ENCODE measurements at regions not wholly inside any gene's neighbourhood (a gene's known extent, or its start where the extent isn't known, plus 50 kb on each side); places are given as distances from the start of the nearest gene placed in this dataset.

DNA sequence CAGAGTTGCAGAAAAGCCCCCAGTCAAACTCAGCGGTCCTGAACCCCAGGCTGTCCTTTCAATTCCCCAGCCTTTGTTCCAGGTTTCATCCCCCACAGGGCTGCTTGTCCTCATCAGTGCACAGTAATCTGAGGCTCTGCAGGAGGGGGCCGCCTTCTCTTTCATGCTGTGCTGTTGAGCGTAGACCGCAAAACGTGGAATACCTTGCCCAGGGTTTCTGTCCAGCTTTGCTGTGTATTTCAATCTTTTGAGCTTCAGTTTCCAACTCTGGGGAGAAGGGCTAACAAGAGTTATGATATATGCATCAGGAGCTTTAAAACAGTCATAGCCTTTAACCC lies 64.8 kb downstream of the FAM43A start:
- Histone ChIP-seq H3K27ac (no peak overlapping the region), H3K9me3 (no peaks in the 10 kb centered on the region), H3K4me3 (no peak overlapping the region), H3K27me3 (no peaks in the 10 kb centered on the region), H3K4me1 (peaks cover 0 to 7% of the 10 kb centered on the region in 2 donors), H3K36me3 (no peaks in the 10 kb centered on the region)
- TF ChIP-seq CTCF (IDR thresholded peaks at IDR 0.05 in 4 of 5, conservative IDR thresholded peaks at IDR 0.05 in 1 of 5): no peak
- TF ChIP-seq POLR2A (IDR thresholded peaks at IDR 0.05): no peak
- in situ Hi-C loops (cut with MboI; ENCODE audit: low sequenced_read_pairs in 4 of 4) (no loop called here), intact Hi-C loops (cut with DNase I; ENCODE audit: low total_unique reads) (no loop called here)
- DNase-seq: no peak
- no peak for ATAC-seq

- peaks cover 9 to 12% of the 10 kb centered on the region in 2 donors for H3K4me1 ChIP-seq
- peak overlapping the region in 1 of 4 donors; percentile 46 for H3K27ac ChIP-seq
- no peak for ATAC-seq
- no peaks in the 10 kb centered on the region for H3K27me3 ChIP-seq
- no peaks in the 10 kb centered on the region for H3K9me3 ChIP-seq
- DNase-seq: no peak
- H3K4me3 ChIP-seq: no peak overlapping the region
- intact Hi-C loops (cut with DNase I; ENCODE audit: low total_unique reads) (no loop called here), in situ Hi-C loops (cut with MboI; ENCODE audit: low sequenced_read_pairs in 4 of 4) (no loop called here)
- TF ChIP-seq CTCF (IDR thresholded peaks at IDR 0.05 in 4 of 5, conservative IDR thresholded peaks at IDR 0.05 in 1 of 5): no peak
- no peak for TF ChIP-seq POLR2A (IDR thresholded peaks at IDR 0.05)
- H3K36me3 ChIP-seq: no peaks in the 10 kb centered on the region
These were observed 70.2 kb downstream of the FAM43A start for GRCh38 chr3:194755671-194756459.

DNA sequence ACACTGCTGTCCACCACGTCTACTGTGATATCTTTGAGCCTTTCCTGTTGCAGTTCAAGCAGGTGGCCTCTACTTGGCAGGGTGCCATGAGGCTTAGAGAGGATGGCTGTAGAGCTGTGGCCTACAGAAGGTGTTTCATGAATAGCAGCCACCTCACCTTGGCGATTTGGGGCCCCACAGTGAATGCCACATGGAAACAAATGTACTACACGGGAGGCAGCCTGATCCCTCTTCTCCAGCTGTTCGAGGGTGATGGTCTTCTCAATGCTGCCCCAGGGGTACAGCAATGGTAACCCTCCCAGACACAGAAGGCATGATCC lies 70.7 kb downstream of the FAM43A start:
- in situ Hi-C loops (cut with MboI; ENCODE audit: low sequenced_read_pairs in 4 of 4) (no loop called here), intact Hi-C loops (cut with DNase I; ENCODE audit: low total_unique reads) (no loop called here)
- DNase-seq (no peak), ATAC-seq (no peak)
- H3K9me3 ChIP-seq: no peaks in the 10 kb centered on the region
- H3K27ac ChIP-seq: peak overlapping the region in 3 of 4 donors; percentile 46 to 69 (median 61)
- TF ChIP-seq POLR2A (IDR thresholded peaks at IDR 0.05): no peak
- TF ChIP-seq CTCF (IDR thresholded peaks at IDR 0.05 in 4 of 5, conservative IDR thresholded peaks at IDR 0.05 in 1 of 5): no peak
- H3K4me3 ChIP-seq: no peak overlapping the region
- no peaks in the 10 kb centered on the region for H3K27me3 ChIP-seq
- H3K4me1 ChIP-seq: peaks cover 9 to 12% of the 10 kb centered on the region in 2 donors
- H3K36me3 ChIP-seq: no peaks in the 10 kb centered on the region

- in situ Hi-C loops (cut with MboI; ENCODE audit: low sequenced_read_pairs in 4 of 4): no loop called here
- DNase-seq (peak; percentile 54 to 79), ATAC-seq (peak; percentile 73 to 92)
- intact Hi-C loops (cut with DNase I; ENCODE audit: low total_unique reads): no loop called here
- no peak for TF ChIP-seq POLR2A (IDR thresholded peaks at IDR 0.05)
- TF ChIP-seq CTCF (IDR thresholded peaks at IDR 0.05 in 4 of 5, conservative IDR thresholded peaks at IDR 0.05 in 1 of 5): no peak
- Histone ChIP-seq H3K4me3 (no peak overlapping the region), H3K27me3 (no peaks in the 10 kb centered on the region), H3K27ac (peak overlapping the region; percentile 46 to 69 (median 61)), H3K4me1 (peaks cover 9 to 12% of the 10 kb centered on the region in 2 donors), H3K36me3 (no peaks in the 10 kb centered on the region), H3K9me3 (no peaks in the 10 kb centered on the region)
These were observed 71.2 kb downstream of the FAM43A start for GRCh38 chr3:194756791-194757325.

All from gastrocnemius medialis (tissue), 4 donors.